HT-29 (cell line): ENCODE measurements at regions not wholly inside any gene's neighbourhood (a gene's known extent, or its start where the extent isn't known, plus 50 kb on each side); places are given as distances from the start of the nearest gene placed in this dataset.

Source experiments
- DNase-seq: peaks from one replicate; pipeline ENCODE4 v3.0.0-alpha.2; 2015; ENCODE audit warnings: low spot score

- no peak for DNase-seq
Measured at GRCh38 chr4:96525898-96526297, 686.0 kb downstream of the PDHA2 start.

DNA sequence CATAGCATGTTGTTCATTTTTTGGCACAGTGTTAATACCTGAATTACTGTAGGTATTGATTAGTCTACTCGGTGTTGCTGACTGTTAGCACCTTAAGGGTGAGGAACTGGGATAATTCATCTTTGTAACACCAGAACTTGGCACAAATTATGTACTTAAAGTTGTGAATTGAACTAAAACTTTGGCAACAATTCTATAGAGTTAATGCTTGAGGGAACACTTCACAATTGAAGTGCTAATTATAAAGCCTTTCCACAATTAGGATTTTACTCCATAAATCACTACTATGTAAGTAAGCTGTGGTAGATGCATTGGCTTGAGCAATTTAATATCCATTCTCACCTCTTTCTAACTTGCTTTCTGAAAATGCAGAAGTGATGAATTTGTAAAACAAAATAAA lies 686.7 kb downstream of the PDHA2 start:
- no peak for DNase-seq

DNA sequence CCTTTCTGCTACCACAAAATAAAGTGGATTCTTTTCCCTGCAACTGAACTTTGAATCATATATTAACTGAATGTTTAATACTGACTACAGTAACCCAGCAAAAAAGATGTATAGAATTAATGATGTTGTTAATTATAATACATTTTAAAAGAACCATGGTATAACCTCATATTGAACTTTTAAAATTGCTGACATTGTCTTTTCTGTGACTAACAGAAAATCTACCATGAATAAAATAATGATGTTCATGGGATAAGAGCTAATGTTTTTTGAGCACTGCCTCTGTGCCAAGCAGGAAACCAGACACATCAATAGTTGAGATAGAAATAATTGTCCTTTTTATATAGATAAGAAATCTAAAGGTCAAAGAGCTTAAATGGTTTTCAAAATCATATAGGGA lies 691.9 kb downstream of the PDHA2 start:
- DNase-seq: no peak

- no peak for DNase-seq
Measured at GRCh38 chr4:96543346-96543745, 703.5 kb downstream of the PDHA2 start.

- DNase-seq: no peak
Measured at GRCh38 chr4:96558466-96558865, 718.6 kb downstream of the PDHA2 start.

DNA sequence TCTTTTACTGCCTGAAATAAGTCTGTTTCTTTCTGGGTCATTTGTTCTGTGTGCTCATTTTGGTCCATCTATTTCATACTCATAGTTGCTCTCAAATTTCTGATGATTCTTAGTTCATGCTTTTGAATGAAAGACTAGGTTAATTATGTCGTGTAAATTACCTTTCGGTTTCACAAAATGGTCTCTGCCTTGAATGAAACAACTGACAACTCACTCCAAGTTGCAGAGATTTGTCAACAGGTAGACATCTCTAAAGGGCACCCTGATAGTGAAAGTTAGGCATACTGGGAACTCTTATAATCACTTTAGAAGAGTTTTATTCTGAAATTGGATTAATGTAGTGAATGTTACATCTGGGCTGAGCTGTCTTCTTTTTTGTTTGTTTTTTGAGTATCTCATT lies 726.9 kb downstream of the PDHA2 start:
- no peak for DNase-seq

GRCh38 chr4:96585304-96585703 lies 745.4 kb downstream of the PDHA2 start:
- no peak for DNase-seq

DNA sequence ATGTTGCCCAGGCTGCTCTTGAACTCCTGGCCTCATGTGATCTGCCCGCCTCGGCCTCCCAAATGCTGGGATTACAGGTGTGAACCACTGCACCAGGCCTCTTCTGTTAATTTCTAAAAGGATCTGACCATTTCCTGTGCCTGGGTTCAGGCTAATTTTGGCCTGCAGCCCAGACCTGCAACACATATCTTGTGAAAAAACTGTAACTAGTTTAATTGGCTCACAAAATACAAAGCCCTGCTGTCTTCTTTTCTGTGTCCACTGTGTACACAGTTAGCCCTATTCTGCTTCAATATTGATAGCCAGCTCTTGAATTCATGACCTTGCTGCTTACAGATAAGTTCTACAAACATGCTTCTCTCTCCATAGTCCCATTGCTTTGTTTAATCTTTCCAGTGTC lies 753.5 kb downstream of the PDHA2 start:
- DNase-seq: no peak

DNA sequence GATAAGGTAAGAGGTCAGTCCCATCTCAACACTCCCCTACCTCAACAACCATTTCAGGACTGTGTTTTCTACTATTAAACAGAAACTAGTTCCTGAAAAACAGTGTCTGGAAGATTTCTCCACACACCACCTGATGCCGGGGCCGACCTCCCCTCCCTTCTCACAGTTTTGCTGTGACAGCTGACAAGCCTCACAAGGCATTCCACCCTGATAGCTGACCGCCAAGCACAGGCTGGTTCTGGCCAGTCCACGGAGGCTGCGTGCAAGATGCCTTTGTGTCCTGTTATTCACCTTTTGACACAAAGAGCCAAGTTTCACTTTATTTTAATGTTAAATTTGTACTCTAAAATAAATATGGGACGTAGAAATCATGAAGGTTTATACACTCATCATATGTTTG lies 758.6 kb downstream of the PDHA2 start:
- no peak for DNase-seq

GRCh38 chr4:96599752-96600151 lies 759.9 kb downstream of the PDHA2 start:
- no peak for DNase-seq

DNA sequence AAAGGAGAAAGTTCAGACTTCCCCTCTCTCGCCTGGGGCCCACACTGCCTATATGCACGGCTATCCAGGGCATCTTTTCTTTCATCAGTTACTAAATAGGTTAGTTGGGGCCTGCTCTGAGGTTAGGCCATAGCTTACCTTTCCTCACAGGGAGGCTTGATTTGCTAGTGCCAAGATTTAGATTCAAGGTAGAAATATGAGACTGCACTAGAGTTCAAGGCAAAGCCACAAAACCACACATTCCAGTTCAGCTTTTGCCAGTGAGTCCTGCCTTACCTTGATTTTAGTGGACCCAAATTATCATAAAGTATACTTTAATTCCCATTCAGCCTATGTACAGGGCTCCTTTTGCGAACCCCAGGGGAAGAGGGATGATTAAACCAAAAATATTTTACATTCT lies 762.8 kb downstream of the PDHA2 start:
- no peak for DNase-seq

- no peak for DNase-seq
Measured at GRCh38 chr4:96603641-96604040, 763.7 kb downstream of the PDHA2 start.

DNA sequence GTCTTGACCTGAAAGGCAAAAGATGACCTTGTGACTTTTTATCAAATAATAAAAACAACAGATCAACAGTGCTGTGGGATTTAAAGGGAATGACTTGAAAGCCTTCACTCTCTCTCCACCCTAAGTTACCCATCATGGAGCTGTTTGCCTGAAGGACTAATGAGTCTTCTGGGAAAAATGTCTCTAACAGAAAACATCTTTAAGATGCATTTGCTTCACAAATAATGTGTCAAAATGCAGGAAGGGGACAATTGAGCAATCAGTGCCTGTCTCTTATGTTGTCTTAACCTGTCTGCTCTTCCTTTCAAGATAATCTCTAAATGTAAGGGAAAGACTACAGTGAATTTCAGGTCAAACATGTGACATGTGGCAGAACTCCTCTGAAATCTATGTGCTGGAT lies 766.6 kb downstream of the PDHA2 start:
- DNase-seq: no peak

DNA sequence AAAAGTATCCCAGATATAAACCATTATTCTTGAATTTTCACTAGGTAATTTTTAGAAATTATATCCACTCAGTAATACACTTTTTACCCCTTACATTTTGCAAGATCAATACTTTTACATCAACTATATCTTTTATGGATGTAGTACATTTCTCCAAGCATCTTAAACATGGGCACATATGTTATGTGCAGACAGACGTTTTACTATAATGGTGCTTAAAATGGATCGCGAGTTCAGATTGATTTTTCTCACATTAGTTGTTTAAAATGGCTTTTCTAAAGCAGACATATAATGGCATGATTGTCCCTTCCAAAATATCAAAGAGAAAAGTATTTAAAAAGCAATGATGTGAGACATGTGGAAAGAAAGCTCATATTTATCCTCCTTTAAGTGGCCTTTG lies 786.1 kb downstream of the PDHA2 start:
- DNase-seq: no peak

DNA sequence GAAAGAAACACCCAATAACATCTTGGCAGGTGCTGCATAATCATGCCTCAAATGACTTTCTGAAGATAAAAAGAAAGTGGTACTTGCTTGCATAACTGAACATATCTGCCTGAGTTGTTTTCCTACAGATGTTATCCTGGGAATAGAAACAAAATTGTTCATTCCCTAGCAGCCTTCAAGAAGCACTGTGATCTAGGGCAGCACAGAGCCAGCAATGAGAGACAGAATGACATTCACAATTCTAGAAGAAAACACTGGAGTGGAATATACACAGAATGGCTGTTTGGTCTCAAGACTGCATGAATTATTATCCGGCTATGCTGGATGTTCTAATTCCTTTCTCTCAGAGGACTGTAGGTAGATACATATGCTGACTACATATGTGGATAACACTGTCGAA lies 790.9 kb downstream of the PDHA2 start:
- DNase-seq: no peak

- no peak for DNase-seq
Measured at GRCh38 chr4:96637971-96638412, 798.1 kb downstream of the PDHA2 start.

- DNase-seq: no peak
Measured at GRCh38 chr4:96639932-96640331, 800.0 kb downstream of the PDHA2 start.

- DNase-seq: no peak
Measured at GRCh38 chr4:96642490-96642889, 802.6 kb downstream of the PDHA2 start.

DNA sequence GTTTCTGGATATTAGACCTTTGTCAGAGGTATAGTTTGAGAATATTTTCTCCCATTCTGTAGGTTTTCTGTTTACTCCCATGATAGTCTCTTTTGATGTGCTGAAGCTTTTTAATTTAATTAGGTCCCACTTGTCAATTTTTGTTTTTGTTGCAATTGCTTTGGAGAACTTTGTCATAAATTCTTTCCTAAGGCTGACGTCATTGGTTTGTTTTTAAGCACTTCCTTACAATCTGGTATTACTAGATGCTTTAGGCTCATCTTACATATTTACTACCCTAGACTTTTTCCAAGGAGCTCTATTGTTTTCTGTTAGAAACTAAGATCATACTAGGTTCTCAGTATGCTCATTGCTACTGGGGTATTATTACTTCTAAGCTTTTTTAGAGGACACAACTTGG lies 806.3 kb downstream of the PDHA2 start:
- DNase-seq: no peak

GRCh38 chr4:96649536-96649935 lies 809.6 kb downstream of the PDHA2 start:
- DNase-seq: no peak

DNA sequence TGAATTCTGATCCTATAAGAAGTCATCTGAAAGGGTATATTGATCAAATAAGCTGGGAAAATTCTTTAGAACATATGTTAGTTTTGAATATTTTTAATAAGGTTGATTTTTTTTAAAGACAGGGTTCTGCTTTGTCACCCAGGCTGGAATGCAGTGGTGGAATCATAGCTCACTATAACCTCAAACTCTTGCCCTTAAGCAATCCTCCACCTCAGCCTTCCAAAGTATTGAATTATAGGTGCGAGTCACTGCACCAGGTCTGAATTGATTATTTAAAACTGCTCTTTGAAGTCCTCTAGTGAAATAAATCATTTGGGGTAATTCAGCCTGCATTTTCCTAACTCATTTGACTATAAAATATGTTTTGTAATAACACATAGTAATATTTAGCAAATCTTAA lies 812.3 kb downstream of the PDHA2 start:
- no peak for DNase-seq

DNA sequence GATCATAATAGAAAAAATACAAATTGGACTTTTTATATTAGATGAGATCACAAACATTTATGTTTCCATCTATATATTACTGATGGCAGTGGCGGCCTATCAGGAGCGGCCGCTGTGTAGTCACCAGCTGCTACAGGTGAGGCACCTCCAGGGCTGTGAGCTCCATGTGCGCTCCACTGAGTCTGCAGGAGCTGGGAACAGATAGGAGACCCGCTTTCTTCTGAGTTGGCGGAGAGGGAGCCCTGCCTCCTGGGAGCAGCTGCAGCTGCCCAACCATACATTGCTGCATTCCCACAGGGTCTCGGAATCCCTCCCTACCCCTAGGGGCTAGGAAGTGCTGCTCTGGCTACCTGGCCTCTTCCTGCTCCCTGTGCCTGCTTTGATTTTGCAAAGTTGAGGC lies 812.9 kb downstream of the PDHA2 start:
- DNase-seq: no peak

DNA sequence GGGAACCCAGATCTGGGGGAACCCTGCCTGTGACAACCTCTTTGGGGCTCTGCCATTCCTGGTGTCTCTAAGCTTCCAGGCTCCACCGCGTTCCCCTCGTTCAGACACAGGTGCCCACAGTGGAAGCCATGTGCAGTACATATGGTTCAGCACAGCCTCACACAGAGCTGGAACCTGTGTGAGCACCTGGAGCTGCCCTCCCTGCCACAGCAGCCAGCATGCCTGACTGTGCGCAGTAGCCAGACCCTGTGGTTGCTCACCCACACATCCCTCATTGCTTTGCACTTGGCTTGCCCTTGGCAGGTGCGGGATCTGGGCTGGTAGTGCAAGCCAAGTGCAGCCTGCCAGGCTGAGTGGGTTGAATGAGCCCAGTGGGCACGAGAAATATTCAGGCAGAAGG lies 814.2 kb downstream of the PDHA2 start:
- no peak for DNase-seq

DNA sequence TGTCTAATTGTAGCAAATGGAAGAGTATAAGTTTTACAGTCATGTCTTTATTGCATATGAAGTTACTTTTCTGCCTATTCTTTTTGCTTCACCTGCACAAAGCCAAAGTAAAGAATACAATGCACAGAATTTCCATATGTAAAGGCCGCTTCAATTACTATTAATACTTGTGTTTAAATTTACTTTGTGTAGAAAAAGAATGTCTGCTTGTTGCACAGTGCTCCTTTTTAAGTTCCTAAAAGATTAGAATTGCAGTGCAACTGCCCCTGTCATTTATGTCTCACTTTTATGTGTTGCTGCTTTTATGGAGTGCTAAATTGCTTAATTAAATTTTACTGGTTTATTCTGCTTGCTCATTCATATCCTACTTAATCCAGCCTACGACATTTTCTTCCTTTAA lies 830.5 kb downstream of the PDHA2 start:
- no peak for DNase-seq

DNA sequence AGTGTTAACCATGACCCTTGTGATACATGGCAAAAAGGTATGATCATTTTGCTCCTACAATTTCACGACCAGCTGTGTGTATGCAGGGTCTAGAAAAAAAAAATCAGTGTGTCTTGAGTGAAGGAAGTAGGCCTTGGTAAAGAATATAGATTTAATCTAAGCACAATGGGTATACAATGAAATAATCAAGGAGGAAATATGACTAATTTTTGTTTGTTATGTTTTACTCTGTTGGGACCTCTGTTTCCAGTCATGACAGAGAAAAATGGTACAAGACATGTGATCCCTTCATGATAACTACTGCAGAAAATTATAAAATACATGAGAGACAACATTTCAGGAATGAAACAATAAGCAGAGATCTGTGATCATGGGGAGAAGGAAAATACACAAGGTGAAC lies 835.5 kb downstream of the PDHA2 start:
- no peak for DNase-seq
